Fibroblast of mammary gland (primary cell): ENCODE measurements at regions not wholly inside any gene's neighbourhood (a gene's known extent, or its start where the extent isn't known, plus 50 kb on each side); places are given as distances from the start of the nearest gene placed in this dataset.
"Not testable (repeated sequence)": the region's sequence is repeated elsewhere in the genome, so short reads cannot be mapped to it uniquely, and the experiment has no call there.

Experiments
- DNase-seq: peaks from one replicate; pipeline ENCODE4 v3.0.0-alpha.2; 2010; ENCODE audit warnings: low read depth
- H3K4me3 ChIP-seq: 2 replicates; pipeline ENCODE4 v1.5.1; 2011; ENCODE audit warnings: low read depth, mild to moderate bottlenecking, low read length, moderate library complexity; ENCODE audit not compliant: control insufficient read depth
- TF ChIP-seq, protein P1 (sequence below): conservative IDR thresholded peaks from 2 replicates; pipeline ENCODE4 v1.5.1; 2011; ENCODE audit warnings: low read depth, low read length, inconsistent platforms; ENCODE audit not compliant: control insufficient read depth, insufficient read depth

GRCh38 chrX:3940000-3940610 lies 226.7 kb upstream of the PRKX start:
- DNase-seq, result peak; percentile 24
- no peak overlapping the region for H3K4me3 ChIP-seq
- TF ChIP-seq, protein P1, sequence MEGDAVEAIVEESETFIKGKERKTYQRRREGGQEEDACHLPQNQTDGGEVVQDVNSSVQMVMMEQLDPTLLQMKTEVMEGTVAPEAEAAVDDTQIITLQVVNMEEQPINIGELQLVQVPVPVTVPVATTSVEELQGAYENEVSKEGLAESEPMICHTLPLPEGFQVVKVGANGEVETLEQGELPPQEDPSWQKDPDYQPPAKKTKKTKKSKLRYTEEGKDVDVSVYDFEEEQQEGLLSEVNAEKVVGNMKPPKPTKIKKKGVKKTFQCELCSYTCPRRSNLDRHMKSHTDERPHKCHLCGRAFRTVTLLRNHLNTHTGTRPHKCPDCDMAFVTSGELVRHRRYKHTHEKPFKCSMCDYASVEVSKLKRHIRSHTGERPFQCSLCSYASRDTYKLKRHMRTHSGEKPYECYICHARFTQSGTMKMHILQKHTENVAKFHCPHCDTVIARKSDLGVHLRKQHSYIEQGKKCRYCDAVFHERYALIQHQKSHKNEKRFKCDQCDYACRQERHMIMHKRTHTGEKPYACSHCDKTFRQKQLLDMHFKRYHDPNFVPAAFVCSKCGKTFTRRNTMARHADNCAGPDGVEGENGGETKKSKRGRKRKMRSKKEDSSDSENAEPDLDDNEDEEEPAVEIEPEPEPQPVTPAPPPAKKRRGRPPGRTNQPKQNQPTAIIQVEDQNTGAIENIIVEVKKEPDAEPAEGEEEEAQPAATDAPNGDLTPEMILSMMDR, result peak; percentile 47

GRCh38 chrX:3938587-3938986 lies 225.1 kb upstream of the PRKX start:
- no peak for DNase-seq
- H3K4me3 ChIP-seq, result no peak overlapping the region
- TF ChIP-seq, protein P1, result no peak

DNA sequence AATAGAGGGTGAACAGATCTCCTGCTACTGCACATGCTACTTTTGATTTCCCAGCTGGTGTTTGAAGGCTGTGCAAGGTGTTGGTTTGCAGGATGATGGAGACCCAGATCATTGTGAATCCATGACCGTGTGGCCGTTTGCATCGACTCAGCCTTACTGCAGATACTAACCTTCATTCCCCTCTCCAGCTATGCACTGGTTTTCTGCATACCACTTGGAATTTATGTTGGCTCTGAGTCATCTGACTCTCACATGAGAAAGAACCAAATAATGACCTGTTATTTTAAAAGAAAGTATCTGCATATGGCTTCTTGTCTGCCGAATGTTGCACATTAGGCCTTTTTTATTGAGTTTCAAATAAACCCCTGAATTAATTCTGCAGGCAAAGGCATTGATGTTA lies 221.7 kb upstream of the PRKX start:
- H3K4me3 ChIP-seq, DNase-seq: not testable (repeated sequence)

DNA sequence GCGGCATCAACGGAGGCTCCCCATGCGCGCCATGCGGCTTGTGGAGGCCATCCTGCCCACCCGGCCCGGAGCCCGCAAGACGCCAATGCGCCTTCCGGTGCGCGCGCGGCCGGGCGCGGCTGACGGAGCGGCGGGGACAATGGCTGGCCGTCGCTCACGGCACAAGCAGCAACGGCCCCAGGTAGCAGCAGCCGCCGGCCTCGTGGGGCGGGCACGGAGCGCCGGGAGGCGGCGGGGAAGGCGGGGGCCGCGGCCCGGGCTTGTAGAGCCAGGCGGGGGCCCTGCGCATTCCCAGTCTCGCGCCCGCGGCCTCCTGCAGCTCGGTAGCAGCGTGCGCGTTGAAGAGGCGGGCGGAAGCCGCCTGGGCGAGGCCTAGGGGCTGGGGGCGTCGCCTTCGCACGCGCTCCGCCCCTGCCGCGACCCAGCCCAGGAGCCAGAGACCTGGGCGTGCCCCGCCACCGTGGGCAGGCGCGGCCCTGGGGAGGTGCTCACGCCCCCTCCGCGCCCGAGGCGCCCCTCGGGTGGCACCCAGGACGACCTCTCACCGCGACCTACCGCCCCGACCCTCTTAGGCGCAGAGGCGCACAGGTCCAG lies 207.1 kb upstream of the PRKX start:
- H3K4me3 ChIP-seq, DNase-seq: not testable (repeated sequence)

- DNase-seq, result not testable (repeated sequence)
Measured at GRCh38 chrX:3919668-3920423, 206.4 kb upstream of the PRKX start.

GRCh38 chrX:3914813-3915212 lies 201.4 kb upstream of the PRKX start:
- H3K4me3 ChIP-seq, DNase-seq: not testable (repeated sequence)

More at GRCh38 chrX:3919668-3920423, 206.4 kb upstream of the PRKX start:
- not testable (repeated sequence) for H3K4me3 ChIP-seq

DNA sequence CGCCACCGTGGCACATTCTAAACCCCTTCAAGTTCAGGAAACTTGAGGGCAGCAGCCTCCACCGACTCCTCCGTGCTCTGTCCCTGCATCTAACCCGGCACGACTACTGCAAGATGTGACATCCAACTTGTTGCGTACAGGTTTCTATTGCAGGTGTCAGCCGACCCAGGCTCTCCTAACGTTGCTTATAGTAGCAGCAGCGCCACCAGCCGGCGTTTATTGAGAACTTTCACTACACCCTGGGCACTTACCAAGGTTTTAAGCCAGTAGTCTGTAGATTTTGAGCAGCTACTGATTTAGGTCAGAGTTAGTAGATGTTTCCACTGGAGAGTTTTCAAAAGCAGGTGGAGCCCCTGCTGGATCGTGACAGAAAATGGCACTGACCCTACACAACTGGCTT lies 200.6 kb upstream of the PRKX start:
- H3K4me3 ChIP-seq, DNase-seq: not testable (repeated sequence)

DNA sequence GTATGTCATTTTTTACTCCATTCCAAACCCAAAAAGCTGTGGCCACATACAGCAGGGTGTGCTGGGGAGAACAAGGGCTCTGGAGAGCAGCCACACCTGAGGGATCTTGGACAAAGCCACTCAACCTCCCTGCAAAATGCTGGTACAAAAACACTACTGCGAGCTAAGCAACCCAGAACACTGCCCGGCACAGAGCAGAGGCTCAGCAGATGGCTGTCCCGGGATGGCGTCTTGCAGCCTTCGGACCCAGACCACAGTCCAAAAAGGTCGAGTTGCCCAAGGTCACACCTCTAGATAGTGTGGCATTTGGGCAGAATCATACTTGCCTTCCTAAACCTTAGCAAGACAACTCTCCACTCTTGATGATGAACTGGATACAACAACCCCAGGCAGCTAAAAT lies 197.6 kb upstream of the PRKX start:
- H3K4me3 ChIP-seq, DNase-seq: not testable (repeated sequence)

GRCh38 chrX:3910611-3911010 lies 197.2 kb upstream of the PRKX start:
- H3K4me3 ChIP-seq, DNase-seq: not testable (repeated sequence)

DNA sequence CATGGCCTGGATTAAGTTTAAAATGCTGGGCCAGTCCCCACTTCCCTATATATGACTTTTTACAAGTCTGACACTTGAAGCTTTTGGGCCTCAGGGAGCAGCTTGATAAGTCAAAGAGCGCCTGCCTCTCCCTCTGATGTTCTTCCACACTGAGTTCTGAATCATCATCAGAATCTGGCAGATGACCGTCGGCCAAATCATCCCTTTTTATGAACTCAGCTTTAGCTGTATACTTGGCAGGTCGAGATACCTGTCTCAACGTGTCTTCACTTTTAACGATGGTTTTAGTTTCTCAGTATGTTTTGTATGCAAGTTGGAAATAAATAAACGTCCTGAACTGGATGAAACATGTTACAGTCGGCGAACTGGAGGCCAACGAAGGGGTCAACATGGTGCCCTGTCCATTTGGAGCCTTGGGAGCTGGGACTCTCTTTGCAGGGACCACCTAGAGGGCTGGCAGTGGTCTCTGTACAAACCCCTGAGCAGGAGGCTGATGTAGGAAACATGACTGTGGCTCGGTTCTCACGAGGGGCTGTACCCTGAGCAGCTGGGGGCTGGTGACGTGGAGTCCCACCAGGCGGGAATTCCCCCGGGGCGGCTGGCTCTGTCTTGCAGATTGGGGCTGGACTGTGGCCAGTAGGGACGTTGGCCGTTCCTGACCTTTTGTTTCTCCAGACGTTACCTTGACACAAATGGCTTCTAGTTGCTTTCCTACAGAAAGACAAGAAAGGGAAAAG lies 192.2 kb upstream of the PRKX start:
- not testable (repeated sequence) for H3K4me3 ChIP-seq, DNase-seq

DNA sequence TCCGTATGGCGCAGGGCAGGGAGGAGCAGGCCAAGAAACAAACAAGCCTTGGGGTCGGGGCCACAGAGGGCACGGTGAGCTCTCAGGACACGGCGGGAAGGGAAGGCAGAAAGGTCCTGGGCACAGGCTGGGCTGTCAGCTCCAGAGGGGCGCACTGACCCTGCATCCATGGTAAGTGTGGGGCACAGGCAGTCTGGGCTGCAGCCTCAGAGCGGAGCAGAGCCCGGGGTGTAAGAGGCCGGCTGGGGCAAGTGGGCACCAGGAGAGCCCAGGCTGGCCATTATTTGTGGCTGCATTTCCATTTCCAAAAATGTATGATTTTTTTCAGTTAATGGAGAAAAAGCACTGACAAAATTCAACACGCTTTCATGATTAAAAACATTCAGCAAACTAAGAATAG lies 188.8 kb upstream of the PRKX start:
- DNase-seq, H3K4me3 ChIP-seq: not testable (repeated sequence)

GRCh38 chrX:3896755-3897154 lies 183.3 kb upstream of the PRKX start:
- not testable (repeated sequence) for H3K4me3 ChIP-seq, DNase-seq

DNA sequence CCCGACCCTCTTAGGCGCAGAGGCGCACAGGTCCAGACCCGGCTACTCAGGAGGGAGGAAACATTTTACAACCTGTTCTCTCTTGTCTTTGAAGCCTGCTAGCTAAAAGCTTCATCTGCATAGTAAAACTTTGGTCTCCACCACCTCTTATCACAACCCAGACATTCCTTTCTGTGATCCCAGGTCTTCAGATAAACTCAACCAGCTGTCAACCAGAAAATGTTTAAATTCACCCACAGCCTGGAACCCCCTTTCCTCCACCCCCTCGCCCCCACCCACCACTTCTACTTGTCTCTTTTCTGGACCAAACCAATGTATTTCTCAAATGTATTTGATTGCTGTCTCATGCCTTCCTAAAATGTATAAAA lies 169.1 kb upstream of the PRKX start:
- H3K4me3 ChIP-seq, DNase-seq: not testable (repeated sequence)

DNA sequence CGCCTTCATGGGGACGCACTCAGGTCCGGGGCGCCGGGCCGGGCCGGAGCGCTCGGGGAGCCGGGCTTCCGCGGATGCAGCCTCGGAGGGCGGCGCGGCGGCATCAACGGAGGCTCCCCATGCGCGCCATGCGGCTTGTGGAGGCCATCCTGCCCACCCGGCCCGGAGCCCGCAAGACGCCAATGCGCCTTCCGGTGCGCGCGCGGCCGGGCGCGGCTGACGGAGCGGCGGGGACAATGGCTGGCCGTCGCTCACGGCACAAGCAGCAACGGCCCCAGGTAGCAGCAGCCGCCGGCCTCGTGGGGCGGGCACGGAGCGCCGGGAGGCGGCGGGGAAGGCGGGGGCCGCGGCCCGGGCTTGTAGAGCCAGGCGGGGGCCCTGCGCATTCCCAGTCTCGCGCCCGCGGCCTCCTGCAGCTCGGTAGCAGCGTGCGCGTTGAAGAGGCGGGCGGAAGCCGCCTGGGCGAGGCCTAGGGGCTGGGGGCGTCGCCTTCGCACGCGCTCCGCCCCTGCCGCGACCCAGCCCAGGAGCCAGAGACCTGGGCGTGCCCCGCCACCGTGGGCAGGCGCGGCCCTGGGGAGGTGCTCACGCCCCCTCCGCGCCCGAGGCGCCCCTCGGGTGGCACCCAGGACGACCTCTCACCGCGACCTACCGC lies 168.6 kb upstream of the PRKX start:
- H3K4me3 ChIP-seq, DNase-seq: not testable (repeated sequence)

DNA sequence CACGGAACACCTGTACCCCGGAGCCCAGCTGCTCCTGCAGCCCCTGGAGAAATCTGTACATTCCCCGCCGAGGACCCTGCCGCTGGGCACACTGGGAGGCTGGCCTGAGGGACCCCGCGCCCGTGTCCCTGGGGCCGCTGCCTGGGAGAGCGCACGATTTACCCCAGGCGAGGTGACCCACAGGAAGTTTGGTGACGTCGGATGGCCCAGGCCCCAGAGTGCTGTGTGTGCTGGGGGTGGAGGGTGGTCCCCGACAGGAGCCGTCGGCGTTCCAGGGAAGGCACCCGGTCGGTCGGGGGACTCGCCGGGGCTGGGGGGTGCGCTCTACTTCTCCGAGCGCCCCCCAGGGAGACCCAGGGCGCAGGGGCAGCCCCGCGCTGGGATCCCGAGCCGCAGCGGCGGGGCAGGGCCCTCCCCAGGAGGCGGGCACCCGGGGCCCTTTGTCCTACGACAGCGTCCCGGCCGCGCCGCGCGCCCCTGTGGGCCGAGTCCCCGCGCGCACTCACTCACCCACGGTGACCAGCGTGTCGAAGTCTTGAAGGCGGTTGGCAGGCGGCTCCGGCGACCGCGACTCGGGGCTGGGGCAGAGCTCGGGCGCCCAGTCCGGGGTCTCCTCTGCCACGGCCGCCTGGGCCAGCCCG lies 167.9 kb upstream of the PRKX start:
- H3K4me3 ChIP-seq, DNase-seq: not testable (repeated sequence)
